Fibroblast of mammary gland (primary cell): ENCODE measurements at regions not wholly inside any gene's neighbourhood (a gene's known extent, or its start where the extent isn't known, plus 50 kb on each side); places are given as distances from the start of the nearest gene placed in this dataset.
"Not testable (repeated sequence)": the region's sequence is repeated elsewhere in the genome, so short reads cannot be mapped to it uniquely, and the experiment has no call there.

ENCODE experiments used
- DNase-seq: peaks from one replicate; pipeline ENCODE4 v3.0.0-alpha.2; 2010; ENCODE audit warnings: low read depth
- H3K4me3 ChIP-seq: 2 replicates; pipeline ENCODE4 v1.5.1; 2011; ENCODE audit warnings: low read depth, mild to moderate bottlenecking, low read length, moderate library complexity; ENCODE audit not compliant: control insufficient read depth
- CTCF ChIP-seq: conservative IDR thresholded peaks from 2 replicates; pipeline ENCODE4 v1.5.1; 2011; ENCODE audit warnings: low read depth, low read length, inconsistent platforms; ENCODE audit not compliant: control insufficient read depth, insufficient read depth

GRCh38 chr7:115603416-115603815 is 427.1 kb downstream of the TFEC start:
- no peak for DNase-seq
- TF ChIP-seq CTCF = no peak
- no peak overlapping the region for H3K4me3 ChIP-seq

DNA sequence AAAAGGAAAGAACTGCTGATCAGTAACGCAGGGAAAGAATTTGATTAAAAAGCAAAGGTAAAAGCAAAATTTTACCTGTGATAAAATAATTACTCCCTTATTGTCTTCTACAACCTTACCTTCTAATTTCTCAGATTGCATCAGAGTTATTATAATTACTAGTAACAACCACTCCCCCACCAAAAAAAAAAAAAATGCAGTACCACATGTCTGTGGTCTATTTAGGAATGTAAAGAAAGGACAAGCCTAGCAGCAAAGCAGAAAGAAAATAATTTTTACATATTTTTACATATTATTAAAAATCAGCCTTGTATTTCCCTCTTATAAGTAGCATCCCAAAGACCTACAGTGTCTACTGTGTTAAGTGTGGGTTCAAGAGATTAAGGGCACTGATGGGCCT is 430.4 kb downstream of the TFEC start:
- no peak overlapping the region for H3K4me3 ChIP-seq
- no peak for TF ChIP-seq CTCF
- DNase-seq = no peak

DNA sequence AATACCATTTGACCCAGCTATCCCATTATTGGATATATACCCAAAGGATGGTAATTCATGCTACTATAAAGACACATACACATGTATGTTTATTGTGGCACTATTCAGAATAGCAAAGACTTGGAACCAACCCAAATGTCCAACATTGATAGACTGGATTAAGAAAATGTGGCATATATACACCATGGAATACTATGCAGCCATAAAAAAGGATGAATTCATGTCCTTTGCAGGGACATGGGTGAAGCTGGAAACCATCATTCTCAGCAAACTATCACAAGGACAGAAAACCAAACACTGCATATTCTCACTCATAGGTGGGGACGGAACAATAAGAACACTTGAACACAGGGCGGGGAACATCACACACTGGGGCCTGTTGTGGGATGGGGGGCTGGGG is 431.4 kb downstream of the TFEC start:
- H3K4me3 ChIP-seq, DNase-seq: not testable (repeated sequence)

- H3K4me3 ChIP-seq, DNase-seq: not testable (repeated sequence)
These were observed 433.3 kb downstream of the TFEC start for GRCh38 chr7:115597220-115597619.

GRCh38 chr7:115593111-115593510 is 437.5 kb downstream of the TFEC start:
- no peak overlapping the region for H3K4me3 ChIP-seq
- DNase-seq = no peak
- no peak for TF ChIP-seq CTCF

GRCh38 chr7:115585015-115585718 is 445.4 kb downstream of the TFEC start:
- H3K4me3 ChIP-seq = no peak overlapping the region
- TF ChIP-seq CTCF = no peak
- DNase-seq = peak; percentile 26

GRCh38 chr7:115582956-115583355 is 447.6 kb downstream of the TFEC start:
- DNase-seq = no peak
- no peak for TF ChIP-seq CTCF
- no peak overlapping the region for H3K4me3 ChIP-seq

- no peak overlapping the region for H3K4me3 ChIP-seq
- no peak for DNase-seq
- TF ChIP-seq CTCF = no peak
These were observed 452.0 kb downstream of the TFEC start for GRCh38 chr7:115578576-115578975.
